Loucy (cell line): ENCODE measurements at regions not wholly inside any gene's neighbourhood (a gene's known extent, or its start where the extent isn't known, plus 50 kb on each side); places are given as distances from the start of the nearest gene placed in this dataset.
A peak's percentile ranks its signal among the peaks of the same experiment; 100 is the strongest.

Source experiments
- H2AFZ ChIP-seq: fragments of 200-600 bp; sonication (generic); 2 replicates; pipeline ENCODE4 v1.6.0; 2016; ENCODE audit warnings: antibody characterized with exemption, mild to moderate bottlenecking, low read length, moderate library complexity
- H3F3A ChIP-seq: fragments of 200-600 bp; 2 replicates; pipeline ENCODE4 v1.6.0; 2016; ENCODE audit warnings: antibody characterized with exemption, low read depth, mild to moderate bottlenecking
- H3K27me3 ChIP-seq: fragments of 200-600 bp; sonication (generic); 2 replicates; pipeline ENCODE4 v1.6.1; 2014; ENCODE audit warnings: low read length, mild to moderate bottlenecking; ENCODE audit not compliant: insufficient read depth, poor library complexity, severe bottlenecking
- H3K36me3 ChIP-seq: fragments of 200-600 bp; sonication (generic); 2 replicates; pipeline ENCODE4 v1.6.1; 2016; ENCODE audit warnings: low read length; ENCODE audit not compliant: insufficient read depth
- H3K4me1 ChIP-seq: fragments of 200-600 bp; sonication (generic); 2 replicates; pipeline ENCODE4 v1.5.1; 2014; ENCODE audit warnings: low read length, mild to moderate bottlenecking; ENCODE audit not compliant: insufficient read depth, poor library complexity, severe bottlenecking
- H3K4me2 ChIP-seq: fragments of 200-600 bp; sonication (generic); 2 replicates; pipeline ENCODE4 v1.6.0; 2014; ENCODE audit warnings: antibody characterized with exemption, low read length, low read depth, mild to moderate bottlenecking; ENCODE audit not compliant: poor library complexity, severe bottlenecking
- H3K4me3 ChIP-seq: fragments of 200-600 bp; sonication (generic); 2 replicates; pipeline ENCODE4 v1.5.1; 2014; ENCODE audit warnings: low read length, mild to moderate bottlenecking, mixed read lengths; ENCODE audit not compliant: poor library complexity, severe bottlenecking
- H3K79me2 ChIP-seq: fragments of 200-600 bp; sonication (generic); 2 replicates; pipeline ENCODE4 v1.6.1; 2014; ENCODE audit warnings: low read length; ENCODE audit not compliant: insufficient read depth
- H3K9ac ChIP-seq: fragments of 200-600 bp; sonication (generic); 2 replicates; pipeline ENCODE4 v1.6.0; 2014; ENCODE audit warnings: mild to moderate bottlenecking, low read depth, low read length, moderate library complexity; ENCODE audit not compliant: poor library complexity, severe bottlenecking
- H3K9me2 ChIP-seq: fragments of 200-600 bp; sonication (generic); replicated peaks from 2 replicates; pipeline ENCODE4 v1.6.1; 2016; ENCODE audit warnings: low read depth, low read length, mixed read lengths
- H3K9me3 ChIP-seq: fragments of 200-600 bp; sonication (generic); 2 replicates; pipeline ENCODE4 v1.6.1; 2014; ENCODE audit warnings: mild to moderate bottlenecking, antibody characterized with exemption, low read length, low read depth; ENCODE audit not compliant: insufficient read depth
- H4K20me1 ChIP-seq: fragments of 200-600 bp; sonication (generic); 2 replicates; pipeline ENCODE4 v1.6.0; 2014; ENCODE audit warnings: antibody characterized with exemption, low read length, mild to moderate bottlenecking; ENCODE audit not compliant: insufficient read depth, poor library complexity, severe bottlenecking
- EZH2phosphoT487 ChIP-seq: fragments of 200-600 bp; IDR thresholded peaks from 2 replicates; pipeline ENCODE4 v1.6.1; 2018; ENCODE audit warnings: antibody characterized with exemption, mild to moderate bottlenecking, moderate library complexity, borderline replicate concordance
- TF ChIP-seq, protein P1 (sequence below): fragments of 200-600 bp; sonication (generic); conservative IDR thresholded peaks from 2 replicates; pipeline ENCODE4 v1.5.1; 2014; ENCODE audit warnings: mild to moderate bottlenecking, antibody characterized with exemption, low read length

DNA sequence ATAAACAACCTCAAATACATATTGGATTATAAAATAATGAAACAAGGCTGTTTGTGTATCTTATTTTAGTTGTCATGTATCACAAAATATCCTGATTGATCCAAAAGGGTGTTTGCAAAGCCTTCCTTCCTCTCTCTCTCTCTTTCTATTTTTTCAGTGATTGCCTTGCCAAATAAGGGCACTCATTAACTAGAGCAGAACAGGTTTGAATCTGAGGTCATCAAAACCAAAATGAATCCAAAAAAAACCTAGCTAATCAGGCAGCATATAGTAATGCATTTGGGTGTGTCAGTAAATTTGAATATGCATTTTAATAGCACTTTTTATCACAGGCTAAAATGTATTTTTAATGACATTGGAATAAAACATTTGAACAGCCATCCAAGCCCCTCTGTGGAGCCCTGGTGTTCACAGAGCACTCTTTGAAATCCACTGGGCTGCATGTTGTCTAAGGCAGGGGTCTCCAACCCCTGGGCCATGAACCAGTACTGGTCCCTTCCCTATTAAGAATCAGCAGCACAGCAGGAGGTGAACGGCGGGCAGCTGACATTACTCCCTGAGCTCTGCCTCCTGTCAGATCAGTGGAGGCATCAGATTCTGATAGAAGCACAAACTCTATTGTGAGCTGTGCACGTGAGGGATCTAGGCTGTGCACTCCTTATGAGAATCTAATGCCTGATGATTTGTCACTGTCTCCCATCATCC is 171.8 kb upstream of the RAI14 start:
- no peaks in the 10 kb centered on the region for H3K9me3 ChIP-seq
- no peaks in the 10 kb centered on the region for H3K4me1 ChIP-seq
- no peak overlapping the region for H3K9ac ChIP-seq
- H4K20me1 ChIP-seq = no peaks in the 10 kb centered on the region
- H3K9me2 ChIP-seq = no peaks in the 10 kb centered on the region
- no peak overlapping the region for H3K4me3 ChIP-seq
- H3K36me3 ChIP-seq = no peaks in the 10 kb centered on the region
- no peaks in the 10 kb centered on the region for H3K79me2 ChIP-seq
- H2AFZ ChIP-seq = no peak overlapping the region
- H3K4me2 ChIP-seq = no peak overlapping the region
- H3F3A ChIP-seq = no peaks in the 10 kb centered on the region
- no peaks in the 10 kb centered on the region for H3K27me3 ChIP-seq
- TF ChIP-seq EZH2phosphoT487 = no peak
- TF ChIP-seq, protein P1, sequence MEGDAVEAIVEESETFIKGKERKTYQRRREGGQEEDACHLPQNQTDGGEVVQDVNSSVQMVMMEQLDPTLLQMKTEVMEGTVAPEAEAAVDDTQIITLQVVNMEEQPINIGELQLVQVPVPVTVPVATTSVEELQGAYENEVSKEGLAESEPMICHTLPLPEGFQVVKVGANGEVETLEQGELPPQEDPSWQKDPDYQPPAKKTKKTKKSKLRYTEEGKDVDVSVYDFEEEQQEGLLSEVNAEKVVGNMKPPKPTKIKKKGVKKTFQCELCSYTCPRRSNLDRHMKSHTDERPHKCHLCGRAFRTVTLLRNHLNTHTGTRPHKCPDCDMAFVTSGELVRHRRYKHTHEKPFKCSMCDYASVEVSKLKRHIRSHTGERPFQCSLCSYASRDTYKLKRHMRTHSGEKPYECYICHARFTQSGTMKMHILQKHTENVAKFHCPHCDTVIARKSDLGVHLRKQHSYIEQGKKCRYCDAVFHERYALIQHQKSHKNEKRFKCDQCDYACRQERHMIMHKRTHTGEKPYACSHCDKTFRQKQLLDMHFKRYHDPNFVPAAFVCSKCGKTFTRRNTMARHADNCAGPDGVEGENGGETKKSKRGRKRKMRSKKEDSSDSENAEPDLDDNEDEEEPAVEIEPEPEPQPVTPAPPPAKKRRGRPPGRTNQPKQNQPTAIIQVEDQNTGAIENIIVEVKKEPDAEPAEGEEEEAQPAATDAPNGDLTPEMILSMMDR = no peak

DNA sequence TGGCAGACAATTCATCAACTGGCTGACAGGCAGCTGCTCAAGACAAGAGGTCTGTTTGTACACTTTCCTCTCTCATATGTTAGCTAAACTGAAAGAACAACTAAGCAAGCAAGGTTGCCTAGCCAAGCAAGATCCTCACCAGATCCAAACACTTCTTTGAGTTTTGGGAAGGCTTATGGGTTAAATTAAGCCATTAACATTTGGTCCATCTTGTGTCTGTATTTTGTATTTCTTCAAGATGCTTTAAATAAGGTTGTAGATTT is 170.4 kb upstream of the RAI14 start:
- no peaks in the 10 kb centered on the region for H3K9me2 ChIP-seq
- no peaks in the 10 kb centered on the region for H3K79me2 ChIP-seq
- H3K4me1 ChIP-seq = no peaks in the 10 kb centered on the region
- TF ChIP-seq, protein P1 = no peak
- no peak for TF ChIP-seq EZH2phosphoT487
- peak overlapping the region; percentile 79 for H2AFZ ChIP-seq
- no peaks in the 10 kb centered on the region for H3F3A ChIP-seq
- H3K4me3 ChIP-seq = no peak overlapping the region
- no peak overlapping the region for H3K9ac ChIP-seq
- no peak overlapping the region for H3K4me2 ChIP-seq
- H3K9me3 ChIP-seq = no peaks in the 10 kb centered on the region
- no peaks in the 10 kb centered on the region for H3K27me3 ChIP-seq
- H3K36me3 ChIP-seq = no peaks in the 10 kb centered on the region
- no peaks in the 10 kb centered on the region for H4K20me1 ChIP-seq

DNA sequence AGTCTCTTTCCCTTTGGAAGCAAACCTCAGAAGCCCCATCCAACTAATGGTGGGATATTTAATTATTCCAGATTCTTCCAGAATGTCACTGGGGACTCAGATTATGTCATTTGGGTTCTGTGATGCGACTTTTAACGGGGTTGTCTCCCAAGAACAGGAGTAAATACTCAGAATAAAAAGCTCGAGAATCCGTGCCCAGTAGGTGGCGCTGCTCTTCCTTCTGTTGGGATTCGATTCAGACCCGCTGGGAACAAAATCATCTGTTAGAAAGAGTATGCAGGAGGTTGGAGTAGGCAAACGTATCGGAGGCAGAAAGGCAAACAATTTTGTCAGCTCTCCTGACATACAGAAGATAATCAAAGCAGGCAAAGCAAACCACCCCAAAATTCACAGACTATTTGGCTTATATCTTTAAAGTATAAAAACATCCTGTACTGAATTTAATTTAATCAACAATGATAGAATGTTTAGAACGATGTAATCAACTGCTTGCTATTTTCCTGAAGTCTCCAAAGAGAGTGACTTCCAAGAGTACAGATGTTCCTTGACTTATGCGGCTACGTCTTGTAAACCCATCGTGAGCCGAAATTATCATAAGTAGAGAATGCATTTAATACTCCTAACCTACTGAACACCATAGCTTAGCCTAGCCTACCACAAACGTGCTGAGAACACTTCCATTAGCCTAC is 169.8 kb upstream of the RAI14 start:
- Histone ChIP-seq H3K27me3 (no peaks in the 10 kb centered on the region), H3K36me3 (no peaks in the 10 kb centered on the region), H3K9me3 (no peaks in the 10 kb centered on the region), H4K20me1 (no peaks in the 10 kb centered on the region), H3K4me3 (no peak overlapping the region), H3K4me2 (no peak overlapping the region), H3K9me2 (no peaks in the 10 kb centered on the region), H3K4me1 (no peaks in the 10 kb centered on the region), H2AFZ (peak overlapping the region; percentile 79), H3K79me2 (no peaks in the 10 kb centered on the region), H3F3A (no peaks in the 10 kb centered on the region), H3K9ac (no peak overlapping the region)
- TF ChIP-seq, protein P1 = peak; percentile 94
- TF ChIP-seq EZH2phosphoT487 = no peak
